Activated naive CD4-positive, alpha-beta T cell (primary cell): ENCODE measurements at regions not wholly inside any gene's neighbourhood (a gene's known extent, or its start where the extent isn't known, plus 50 kb on each side); places are given as distances from the start of the nearest gene placed in this dataset.

Source experiments
- DNase-seq, 4 experiments: peaks; one replicate each; lab custom pipeline; 2025; lab: John Stamatoyannopoulos, UW

DNA sequence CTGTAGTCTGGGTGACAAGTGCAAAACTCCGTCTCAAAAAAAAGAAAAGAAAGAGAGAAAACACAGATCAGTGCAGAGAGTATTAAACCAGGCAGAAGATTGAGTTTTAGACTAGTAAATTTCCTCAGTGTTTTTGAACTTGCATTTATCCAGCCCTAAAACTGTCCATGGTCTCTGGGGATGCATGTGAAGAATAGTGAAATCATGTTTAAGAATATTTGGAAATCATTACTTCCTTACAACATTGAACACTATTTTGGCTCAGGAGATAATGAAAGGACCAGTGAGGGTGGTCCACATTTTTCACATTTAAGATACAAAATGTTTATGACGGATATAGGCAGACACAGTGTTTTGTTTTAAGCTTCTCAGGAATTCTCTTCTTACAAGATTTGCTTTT, 195.8 kb upstream of the RASGEF1B start:
- no peak for DNase-seq

DNA sequence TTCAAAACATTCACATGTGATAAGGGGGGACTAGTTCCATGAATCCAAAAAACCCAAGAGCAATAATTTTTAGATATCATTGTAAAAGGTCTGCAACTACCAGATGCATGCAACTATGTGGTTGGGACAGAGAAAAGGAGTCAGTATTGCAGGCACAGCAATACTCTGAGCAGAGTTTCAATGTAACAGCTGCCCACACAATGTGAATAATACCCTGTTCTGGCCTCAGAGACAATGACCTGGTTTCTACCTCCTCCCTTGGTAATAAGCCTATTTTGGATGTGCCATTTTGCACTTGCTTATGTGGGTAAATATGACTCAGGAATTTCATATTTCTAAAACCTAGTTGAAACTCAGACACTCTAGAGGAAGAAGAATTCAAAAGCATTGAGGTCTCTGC, 194.8 kb upstream of the RASGEF1B start:
- no peak for DNase-seq

DNA sequence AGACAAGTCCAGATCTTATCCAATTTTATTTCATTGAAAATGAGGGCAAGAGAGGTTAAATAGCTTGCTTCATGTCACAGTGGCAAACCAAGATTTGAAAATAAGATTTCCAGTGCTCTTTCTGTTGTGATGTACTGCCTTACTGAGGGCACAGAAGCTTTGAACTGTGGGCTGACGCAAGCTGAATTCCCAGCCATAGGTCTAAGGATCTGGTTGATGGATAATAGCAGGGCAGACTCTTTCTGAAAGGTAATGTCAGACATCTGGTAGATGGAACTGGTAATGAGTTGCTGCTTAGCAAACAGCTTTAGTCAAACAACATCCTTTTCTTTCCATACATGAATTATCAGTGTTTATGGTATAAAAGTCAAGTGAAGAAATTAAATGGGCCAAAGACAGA, 193.9 kb upstream of the RASGEF1B start:
- DNase-seq, result no peak

DNA sequence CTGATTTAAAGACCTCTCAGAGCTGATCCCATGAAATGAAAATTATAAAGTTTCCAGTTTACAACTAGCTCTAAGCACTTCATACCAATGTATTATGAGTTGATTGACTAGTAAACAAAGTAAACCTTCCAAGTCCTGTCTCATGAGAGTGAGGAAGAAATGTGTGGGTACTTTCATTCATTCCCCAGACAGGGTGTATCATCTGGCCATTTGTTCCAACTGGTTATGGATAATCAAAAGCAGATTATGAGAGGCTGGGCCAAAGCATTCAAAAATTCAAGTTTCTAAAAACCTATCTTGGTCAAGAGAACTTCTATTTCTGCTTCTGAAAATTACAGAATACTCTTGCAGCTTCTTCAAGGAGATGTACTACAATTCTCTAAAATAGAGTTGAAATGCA, 193.3 kb upstream of the RASGEF1B start:
- DNase-seq, result no peak

DNA sequence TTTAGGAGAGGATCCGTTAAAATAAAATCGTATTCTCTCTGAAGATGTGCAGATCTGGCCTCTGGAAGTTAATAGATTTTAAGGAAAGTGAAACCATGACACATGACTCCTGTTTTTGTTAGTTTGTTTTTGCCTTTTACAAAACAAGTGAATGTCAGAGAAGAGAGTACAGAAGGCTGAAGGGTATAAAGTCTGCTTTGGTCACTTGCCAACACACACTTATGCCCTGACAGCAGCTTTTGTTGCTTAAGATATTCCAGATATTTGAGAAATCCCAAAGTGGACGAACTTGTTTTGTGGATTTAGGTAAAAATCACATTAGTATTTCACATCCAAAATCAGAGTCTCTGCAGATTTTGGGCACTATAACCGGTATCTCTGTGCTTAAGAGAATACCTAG, 192.4 kb upstream of the RASGEF1B start:
- DNase-seq, result no peak

DNA sequence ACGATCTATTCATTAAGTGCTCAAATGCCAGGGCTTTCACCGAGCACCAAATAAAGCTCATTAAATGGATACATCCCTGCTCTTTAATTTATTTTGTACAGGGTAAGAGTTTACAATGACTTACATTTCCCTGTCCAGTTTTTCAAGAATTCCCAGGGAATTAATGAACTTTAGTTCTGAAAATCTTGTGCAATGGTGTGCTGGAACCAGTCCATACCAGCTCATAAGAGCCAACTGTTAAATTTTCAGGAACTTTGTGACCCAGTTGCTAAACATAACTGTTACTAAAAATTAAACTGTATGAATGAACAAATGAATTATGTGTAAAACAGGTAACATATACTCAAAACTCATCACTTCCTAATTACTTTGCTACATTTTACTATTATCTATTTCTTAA, 191.7 kb upstream of the RASGEF1B start:
- DNase-seq, result no peak

DNA sequence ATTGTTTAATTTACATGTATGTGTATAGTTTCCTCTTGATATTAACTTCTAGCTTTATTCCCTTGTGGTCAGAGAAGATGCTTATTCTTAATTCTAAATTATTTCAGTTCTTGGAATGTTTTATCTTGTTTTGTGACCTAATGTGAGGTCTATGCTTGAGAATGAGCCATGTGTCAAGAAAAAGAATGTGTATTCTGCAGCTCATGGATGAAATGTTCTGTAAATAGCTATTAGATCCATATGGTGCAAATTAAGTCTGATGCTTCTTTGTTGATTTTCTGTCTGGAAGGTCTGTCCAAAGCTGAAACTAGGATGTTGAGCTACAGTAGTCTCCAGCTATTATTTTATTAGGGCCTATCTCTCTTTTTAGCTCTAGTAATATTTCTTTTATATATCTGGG, 187.3 kb upstream of the RASGEF1B start:
- DNase-seq, result no peak

DNA sequence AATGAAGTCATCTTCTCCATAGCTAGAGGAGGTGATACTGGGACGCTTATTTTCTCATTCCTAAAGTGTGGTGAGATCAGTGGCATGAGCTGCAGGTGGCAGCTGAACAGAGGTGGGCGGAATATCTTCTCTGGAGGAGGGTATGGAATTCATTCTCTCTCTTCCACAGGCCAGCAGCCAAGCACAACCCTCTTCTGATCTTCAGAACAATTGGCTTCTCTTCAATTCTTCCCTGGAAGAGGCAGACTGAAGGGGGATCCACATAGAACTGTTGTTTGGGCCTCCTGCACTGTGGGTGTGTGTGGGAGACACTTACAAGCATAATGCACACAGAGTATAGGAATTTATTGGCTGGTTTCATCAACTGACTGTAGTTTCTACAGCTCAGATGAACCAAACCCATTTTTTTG, 180.4 kb upstream of the RASGEF1B start:
- no peak for DNase-seq

DNA sequence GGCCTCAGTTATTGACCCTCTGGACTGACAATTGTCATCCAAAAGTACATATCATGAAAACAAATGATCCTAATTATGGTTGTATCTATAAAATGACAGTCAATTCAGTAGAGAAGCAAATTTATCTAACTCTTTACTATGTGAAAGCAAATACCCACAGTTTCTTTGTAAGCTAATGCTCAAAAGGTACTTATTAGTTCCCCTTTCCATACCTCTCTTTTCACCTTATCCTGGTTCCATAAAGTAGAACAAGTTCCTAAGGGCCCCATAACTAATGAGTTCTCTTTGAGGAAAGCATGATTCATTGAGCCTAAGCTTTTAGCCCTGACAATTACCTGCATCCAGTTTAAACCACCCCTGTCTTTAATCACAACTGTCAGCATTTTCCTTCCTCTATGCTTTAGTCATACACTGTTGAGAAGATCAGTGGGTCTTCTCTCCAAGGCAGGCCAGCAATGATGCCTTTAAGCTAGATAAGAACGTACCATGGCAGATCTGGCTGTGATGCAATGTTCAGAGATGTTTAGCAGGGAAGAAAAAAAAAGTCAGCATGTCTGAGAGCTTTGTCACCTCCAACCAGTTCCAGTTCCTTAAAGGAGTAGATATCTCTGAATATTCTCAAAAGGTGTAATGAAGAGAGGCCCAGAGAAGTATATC, 179.7 kb upstream of the RASGEF1B start:
- no peak for DNase-seq

DNA sequence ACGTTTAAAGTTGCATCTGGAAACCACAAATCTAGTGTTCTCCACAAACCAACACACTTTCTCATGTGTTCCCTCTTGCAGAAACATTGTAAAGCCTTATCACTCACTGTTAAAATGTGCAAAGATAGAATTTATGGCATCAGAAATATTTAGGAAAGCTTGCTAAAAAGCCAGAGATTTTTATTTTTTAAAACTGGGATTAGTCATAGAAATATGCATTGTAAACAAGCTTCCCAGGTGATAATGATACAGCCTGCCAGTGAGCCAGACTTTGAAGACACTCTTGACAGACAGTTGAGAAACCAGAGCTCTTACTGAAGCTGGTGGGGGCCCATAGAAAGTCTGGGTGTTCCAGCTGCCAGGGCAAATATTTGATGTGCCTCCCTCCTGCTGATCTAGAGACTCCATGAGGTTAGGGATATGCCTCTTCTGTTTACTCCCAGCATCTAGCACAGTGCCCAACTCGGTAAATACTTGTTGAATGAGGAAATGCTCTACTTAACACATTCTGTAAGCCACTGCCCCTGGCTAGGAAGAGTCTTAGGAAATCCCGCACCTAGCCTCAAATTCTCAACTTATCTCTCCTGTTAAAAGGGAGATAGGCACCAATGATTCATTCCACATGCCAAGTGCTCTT, 179.0 kb upstream of the RASGEF1B start:
- DNase-seq, result no peak

DNA sequence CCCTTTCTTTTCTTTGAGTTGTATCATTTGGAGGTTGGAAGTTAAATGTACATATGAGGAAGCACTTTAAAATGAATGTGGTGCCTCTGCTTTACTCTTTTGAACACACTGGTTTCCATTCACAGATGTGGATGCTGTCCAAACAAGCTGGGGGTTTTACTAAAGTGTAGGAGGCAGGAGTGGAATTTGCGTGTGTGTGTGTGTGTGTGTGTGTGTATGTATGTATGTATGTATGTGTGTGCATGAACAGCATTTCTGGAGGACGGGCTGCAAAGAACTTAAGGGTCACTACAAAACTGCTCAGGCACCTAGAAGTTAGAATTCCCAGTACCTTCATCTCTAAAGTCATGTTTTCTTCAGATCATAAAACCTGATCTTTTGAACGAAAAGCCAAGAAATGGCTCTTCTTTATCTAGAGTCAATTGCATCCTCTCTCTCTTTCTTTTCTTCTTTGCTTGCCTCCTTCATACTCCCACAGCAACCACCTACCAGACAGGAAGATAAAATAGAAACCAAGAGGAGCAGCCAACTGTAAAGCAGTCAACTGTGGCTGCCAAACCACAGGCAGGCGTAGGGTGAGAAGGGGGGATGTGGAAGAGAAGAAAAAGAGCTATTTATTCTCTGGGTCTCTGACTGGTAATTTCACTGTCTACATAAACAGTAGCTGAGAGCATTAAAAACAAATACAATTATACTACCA, 177.0 kb upstream of the RASGEF1B start:
- peak in 1 of 4 experiments; percentile 2 for DNase-seq

DNA sequence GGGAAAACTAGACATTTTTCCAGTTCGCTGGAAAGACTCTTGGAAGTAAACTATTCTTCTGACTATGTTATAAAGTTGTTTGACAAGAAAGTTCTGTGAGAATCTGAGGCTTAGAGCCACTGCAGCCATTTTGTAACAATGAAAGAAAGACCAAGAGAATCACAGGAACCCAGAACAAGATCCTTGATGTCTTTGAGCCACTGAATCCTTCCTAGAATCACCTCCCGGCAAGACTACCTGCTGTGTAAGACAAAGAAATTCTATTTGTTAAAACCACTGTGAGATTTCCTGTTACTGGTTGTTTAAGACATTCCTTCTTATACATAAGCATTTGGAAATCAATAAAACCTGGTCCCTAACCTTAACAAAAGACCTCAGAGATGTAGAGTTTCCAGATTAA, 175.7 kb upstream of the RASGEF1B start:
- DNase-seq, result no peak

DNA sequence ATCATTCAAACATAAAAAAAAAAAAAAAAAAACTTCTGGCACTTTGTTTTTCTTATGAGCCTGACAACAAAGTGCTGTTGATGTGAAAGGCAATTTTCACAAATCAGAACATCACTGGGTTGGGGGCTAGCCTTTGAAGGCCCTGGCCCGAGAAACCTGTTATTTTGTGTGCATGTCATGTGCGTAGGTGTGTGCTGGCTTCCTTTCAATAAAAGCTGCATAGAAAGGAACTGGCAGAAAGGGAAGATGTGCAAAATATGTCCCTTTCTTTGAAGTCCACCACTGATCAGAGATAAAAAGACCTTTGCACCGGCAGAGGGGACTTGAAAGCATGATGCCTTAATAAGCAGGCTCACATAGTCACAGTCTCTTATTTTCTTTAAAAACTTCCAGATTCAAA, 170.8 kb upstream of the RASGEF1B start:
- no peak for DNase-seq

DNA sequence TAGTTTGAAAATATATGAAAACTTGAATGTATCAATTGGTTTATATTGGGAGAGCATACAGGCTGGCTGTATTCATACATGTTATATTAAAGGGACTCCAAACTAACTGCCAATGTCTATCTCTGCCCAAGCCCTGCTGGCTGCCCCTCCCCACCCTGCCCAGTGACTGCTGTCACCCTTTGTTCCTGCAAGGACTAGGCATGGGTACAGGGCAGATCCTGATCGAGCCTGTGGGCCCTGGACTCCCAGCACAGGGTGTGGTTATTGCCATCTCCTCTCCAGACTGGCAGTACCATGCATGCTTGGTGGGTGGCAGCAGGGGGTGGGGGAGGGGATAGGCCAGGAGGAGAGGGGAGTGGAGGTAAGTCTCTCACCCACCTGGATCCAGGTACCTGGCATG, 167.5 kb upstream of the RASGEF1B start:
- DNase-seq, result no peak

DNA sequence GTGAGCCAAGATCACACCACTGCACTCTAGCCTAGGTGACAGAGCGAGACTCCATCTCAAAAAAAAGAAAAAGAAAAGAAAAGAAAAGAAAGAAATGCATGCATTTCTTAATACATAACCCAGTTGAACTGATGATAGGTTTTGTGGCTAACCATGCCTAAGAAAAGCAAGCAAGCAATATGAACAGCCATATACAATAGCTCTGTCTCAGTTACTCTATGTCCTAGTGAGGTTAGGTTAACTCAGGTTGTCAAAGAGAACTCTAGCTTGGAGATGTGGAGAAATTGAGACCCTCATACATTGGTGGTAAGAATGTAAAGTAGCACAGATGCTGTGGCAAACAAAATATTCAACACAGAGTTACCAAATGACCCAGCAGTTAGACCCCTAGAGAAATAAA, 167.0 kb upstream of the RASGEF1B start:
- DNase-seq, result no peak

DNA sequence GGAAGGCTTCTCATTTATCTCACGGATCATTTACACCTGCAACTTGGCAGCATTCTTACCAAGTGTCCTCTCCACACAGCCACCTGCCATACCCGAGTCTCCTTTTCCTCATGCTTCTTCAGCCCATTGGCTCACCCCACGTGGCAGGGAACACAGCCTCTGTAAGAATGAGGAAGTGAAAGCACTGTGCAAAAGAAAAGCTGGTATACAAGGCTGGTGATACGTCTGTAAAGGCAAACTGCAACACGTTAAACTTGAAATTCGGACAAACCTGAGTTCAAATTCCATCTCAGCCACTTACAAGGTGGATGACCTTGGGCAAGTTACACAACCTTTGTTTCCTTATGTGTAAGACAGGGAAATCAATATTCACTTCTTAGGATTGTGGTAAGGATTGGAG, 164.0 kb upstream of the RASGEF1B start:
- DNase-seq, result no peak

DNA sequence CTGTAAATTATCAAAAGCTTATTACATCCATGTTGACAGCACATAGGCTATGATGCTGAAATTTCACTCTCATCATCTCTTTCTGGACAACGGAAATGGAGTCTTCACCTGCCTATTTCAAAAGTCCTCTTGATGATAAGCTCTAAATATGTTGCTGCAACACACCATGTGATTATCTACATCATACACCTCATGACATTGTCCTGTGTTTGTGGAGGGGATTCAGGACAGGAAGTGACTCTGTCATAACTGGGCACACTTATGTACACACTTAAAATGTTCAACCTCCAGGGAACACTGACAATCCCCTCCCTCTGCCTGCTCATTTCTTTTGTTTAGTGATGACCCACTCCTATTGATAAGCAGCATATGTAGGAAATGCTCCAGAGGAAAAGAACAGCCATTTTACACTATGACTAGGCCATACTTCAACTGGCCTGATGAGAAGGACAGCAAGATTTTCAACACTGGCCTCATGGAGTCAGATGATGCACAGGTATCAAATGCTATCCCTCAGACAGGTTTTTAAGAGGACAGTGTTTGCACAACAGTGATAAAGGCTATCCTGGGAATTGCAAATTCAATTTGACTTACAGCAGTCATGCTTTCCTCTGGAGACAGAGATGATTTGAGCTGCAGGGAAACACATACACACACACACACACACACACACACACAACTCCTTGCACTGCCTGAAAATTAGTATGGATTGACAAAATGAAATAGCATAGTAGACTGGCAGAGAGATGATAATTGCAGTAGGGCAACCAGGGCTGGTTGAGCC, 163.3 kb upstream of the RASGEF1B start:
- DNase-seq, result no peak

DNA sequence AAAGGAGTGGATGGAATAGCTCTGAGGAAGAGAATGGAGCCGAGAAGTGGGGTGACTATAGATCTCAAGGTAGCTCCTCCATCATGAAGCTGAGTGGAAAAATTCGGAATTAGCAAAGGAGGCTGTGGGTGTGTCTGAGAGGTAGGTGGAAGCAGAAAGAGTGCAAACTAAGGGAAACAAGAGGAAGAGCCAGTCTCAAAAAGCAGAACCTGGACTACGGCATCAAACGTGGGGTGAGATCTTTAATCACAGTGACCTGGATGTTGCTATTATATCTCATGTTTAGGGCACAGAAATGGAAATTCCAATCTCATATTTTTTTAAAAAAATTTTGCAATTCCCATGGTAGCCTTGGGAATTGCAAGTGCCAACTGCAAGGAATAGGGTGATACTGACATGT, 162.5 kb upstream of the RASGEF1B start:
- no peak for DNase-seq

DNA sequence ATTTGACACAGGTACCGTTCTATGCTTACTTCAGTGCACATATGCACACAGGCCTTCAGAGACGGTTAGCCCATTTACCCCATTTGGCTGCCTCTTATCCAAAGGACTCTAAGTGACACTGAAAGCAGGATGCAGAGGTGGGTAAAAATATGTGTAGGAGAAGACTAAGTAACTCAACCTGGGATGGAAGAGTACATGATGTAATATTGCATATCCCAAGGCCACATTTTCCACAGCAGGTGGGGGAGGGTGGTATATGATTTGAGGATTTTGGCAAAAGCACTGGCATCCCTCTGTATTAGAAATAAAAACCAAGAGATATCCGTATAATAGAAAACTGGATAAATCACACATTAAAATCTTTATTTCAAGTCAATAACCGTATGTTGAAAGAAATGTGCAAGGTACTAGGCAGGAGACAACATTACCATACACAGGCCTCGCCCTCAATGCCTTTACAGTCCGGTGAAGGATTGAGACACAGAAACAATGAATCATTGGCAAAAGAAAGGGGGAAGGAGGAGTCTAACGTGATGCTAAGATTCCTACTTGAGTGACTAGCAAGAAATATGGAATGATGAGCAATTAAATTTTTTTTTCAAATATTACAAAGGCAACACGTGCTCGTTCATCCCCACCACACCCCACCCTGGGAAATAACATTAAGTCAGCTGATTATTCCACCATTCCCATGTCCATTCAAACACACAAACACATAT, 161.0 kb upstream of the RASGEF1B start:
- DNase-seq, result no peak

DNA sequence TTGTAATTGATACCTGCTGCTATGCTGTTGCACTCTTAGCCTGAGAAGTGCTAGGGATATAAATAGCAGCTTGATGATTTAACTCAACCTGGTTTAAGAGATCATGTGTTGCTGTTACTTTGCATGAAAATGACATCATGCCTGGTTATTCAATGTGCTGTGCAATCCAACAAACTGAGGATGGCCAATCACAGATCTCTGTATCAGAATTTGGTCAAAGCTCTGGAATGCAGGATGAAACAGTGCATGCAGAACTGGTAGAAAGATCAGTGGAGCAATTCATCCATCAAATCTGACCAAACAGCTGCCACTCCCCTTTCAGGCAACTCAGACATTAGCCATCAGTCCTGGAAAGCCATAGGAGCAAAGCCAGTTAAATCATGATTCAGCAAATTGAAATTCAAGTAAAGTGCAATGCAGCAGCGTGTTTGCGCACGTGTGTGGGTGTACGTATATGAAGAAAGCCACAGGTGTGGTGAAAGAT, 160.3 kb upstream of the RASGEF1B start:
- DNase-seq, result no peak

DNA sequence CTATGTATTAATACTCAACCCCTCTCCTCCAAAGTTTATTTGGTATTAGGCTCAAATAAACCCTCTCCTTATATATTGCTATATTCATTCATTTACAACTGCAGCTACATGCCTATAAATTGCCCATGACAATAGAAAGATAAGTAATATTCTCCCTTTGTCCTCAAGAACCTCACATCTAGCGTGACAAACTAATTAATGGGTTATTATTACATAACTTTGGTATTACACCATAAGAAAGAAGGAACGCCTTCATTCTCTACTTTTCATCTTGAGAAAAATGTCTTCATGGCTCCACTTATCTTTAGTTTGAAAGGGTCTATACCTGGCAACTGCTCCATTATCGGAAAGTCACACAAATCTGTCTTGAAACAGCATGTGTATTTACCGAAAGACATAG, 157.7 kb upstream of the RASGEF1B start:
- no peak for DNase-seq

DNA sequence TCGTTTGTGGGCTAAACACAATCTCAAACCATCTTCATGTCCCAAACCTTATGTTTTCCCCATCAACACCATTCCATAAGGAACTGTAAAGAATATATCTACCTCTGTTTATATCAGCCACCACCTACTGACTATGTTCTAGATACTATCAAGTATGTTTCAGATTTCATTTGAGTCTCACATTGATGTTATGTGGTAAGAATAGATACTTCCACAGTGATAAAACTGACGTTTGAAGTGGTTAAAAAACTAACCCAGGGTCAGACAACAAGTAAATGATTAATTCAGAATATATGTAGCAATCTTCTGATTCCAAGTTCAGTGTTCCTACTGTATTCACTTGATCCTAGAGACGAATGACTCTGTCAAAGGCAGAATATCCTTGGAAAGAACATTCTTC, 156.8 kb upstream of the RASGEF1B start:
- no peak for DNase-seq
